HG03342 (cell line): ENCODE measurements at regions not wholly inside any gene's neighbourhood (a gene's known extent, or its start where the extent isn't known, plus 50 kb on each side); places are given as distances from the start of the nearest gene placed in this dataset.

Experiments
- ATAC-seq: cut with Tn5 transposase; IDR thresholded peaks from one replicate; pipeline ENCODE4 v1.9.1; 2021; ENCODE audit warnings: mild to moderate bottlenecking, moderate library complexity; ENCODE audit not compliant: unreplicated experiment

DNA sequence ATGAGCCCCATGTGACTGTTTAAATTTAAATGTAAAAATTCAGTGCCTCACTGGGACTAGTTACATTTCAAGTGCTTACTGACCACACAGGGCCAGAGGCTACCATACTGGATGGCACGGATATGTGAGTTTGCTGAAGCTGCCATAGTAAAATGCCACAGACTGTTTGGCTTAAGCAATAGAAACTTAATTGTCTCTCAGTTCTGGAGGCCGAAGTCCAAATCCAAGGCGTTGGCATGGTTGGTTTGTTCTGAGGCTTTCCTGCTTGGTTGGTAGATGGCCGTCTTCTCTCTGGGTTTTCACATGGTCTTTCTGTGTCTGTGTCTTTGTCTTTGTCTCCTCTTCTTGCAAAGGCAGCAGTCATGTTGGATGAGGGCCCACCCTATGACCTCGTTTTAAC is 878.9 kb upstream of the RBFOX1 start:
- ATAC-seq: no peak

DNA sequence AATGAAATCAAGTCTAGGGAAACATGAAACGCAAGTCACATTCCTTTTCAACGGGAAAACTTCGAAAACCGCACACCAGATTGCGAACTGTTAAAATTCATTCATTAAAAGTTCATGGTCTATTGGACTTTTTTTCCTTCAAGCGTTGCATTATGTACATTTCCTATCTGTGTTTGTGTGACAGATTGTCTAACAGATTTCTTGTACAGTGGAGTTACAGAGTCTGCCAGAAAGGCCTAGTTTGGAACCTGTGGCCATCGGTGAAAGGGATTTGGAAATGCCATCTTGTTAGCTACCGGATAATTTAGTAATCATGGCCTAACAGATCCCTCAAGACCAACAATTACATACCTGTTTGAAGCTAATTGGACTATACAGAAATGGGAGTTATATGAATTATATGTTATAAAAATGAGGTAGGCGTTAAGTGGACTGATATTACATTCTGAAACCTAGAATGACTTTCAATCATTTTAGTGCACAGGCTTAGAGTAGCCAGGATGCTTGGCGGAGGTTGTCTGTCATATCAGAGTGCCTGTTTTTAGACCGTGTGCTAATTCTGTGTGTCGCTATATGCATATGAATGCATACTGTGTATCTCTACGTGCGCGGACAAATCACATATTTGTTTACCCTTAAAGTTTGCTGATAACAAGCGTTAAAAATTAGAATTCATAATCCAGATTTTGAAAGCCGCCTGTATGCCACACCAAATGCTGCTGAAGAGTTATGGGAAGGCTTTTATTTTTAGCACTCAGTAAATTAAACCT is 885.4 kb upstream of the RBFOX1 start:
- ATAC-seq: no peak

GRCh38 chr16:6446370-6446769 is 886.3 kb upstream of the RBFOX1 start:
- no peak for ATAC-seq

GRCh38 chr16:6439129-6439528 is 893.5 kb upstream of the RBFOX1 start:
- no peak for ATAC-seq

GRCh38 chr16:6428861-6429260 is 903.8 kb upstream of the RBFOX1 start:
- ATAC-seq: no peak

- no peak for ATAC-seq
Measured at GRCh38 chr16:6427621-6428020, 905.0 kb upstream of the RBFOX1 start.

- no peak for ATAC-seq
Measured at GRCh38 chr16:6407596-6407995, 925.0 kb upstream of the RBFOX1 start.

DNA sequence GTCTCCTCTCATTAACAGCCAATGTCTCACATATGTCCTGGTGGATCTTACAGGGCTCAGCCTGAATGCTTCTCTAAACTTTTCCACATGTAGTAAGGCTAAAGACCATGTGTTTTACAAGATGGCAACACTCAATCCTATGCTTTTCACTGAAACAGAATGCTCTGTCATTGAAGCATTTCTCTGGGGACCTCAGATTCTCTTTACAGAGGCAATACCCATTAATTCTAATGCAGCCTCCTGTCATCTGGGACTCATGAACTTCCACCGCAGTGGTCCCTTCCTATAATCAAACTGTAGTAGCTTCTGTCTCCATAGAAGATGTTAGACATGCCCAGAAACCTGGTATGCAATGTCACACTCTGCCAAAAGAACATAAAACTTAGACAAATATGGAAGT is 926.6 kb upstream of the RBFOX1 start:
- ATAC-seq: no peak

- no peak for ATAC-seq
Measured at GRCh38 chr16:6382924-6383459, 949.7 kb upstream of the RBFOX1 start.

DNA sequence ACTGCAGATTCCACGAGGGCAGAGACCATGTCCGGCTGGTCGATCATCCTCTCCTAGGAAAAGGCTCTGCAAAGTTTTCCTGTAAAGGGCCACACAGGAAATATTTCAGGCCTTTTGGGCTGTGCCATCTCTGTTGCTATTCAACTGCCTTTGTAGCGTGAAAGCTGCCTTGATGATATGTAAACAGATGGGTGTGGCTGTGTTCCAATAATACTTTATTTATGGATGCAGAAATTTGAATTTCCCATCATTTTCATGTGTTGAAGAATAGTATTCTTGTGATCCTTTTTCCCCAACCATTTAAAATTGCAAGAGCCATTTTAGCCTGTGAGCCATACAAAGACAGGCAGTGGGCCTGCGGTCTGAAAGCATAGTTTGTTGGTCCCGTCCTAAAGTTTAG is 950.7 kb upstream of the RBFOX1 start:
- ATAC-seq: no peak

- ATAC-seq: no peak
Measured at GRCh38 chr16:6377956-6378355, 954.7 kb upstream of the RBFOX1 start.

DNA sequence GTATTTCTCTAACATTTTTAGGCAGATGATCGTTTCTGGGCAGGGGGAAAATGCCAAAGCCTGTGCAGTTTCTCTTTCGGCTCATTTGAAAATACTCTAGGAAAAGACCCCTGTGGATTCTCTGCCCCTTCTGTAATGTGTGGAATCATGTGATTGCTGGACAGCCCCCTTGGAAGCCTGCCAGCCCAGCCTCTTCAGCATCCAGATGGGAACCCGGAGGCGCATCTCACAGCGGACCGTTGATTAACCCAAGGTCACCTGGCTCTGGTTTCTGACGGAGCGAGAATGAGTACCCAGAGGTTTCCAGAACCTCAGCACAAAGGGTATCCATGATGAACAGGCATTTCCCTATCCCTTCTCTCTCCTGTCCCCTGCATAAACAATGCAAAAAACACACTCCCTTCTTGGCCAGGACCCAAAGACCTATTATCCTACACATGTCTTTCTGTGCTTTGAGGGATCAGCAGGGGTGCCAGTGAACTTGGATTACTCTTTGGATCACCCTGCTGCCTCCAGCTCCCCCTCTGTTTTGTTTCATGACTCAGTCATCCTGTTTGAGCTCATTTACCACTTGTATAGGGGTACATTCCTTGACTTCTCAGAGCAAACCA is 957.1 kb upstream of the RBFOX1 start:
- no peak for ATAC-seq

GRCh38 chr16:6374821-6375220 is 957.8 kb upstream of the RBFOX1 start:
- no peak for ATAC-seq

GRCh38 chr16:6364846-6365245 is 967.8 kb upstream of the RBFOX1 start:
- ATAC-seq: no peak

DNA sequence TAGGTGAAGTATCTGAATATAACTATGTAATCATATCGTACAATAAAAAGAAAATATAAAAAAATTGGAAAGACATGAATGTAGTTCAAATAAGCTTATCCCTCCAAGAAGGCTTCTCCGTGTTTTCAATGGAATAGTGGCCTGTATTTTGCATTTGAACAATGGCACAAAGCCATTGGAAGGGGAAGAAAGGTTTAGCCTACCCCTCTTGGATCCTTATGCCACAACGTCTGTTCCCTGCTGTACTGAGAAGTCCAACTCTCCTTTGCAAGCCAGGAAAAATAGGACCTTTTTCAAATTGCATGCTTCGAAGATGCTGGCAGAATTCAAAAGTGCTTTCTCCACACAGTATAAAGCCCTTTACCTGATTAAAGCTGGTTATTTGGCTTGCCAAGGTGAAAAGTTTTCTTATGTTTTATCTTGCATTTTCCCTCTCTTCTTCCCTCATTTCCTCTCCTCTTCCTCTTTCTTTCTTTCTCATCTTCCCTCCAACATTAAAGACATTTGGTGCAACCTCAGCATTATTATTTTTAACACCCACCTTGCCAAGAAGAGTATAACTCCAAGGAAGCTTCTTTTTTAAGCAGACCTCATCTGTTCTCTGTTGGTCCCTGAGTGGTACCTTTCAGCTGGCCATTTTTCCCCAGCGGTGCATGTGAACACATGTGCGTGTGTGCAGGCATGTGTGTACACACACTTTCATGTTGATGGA is 968.6 kb upstream of the RBFOX1 start:
- ATAC-seq: no peak

- ATAC-seq: no peak
Measured at GRCh38 chr16:6363396-6363795, 969.2 kb upstream of the RBFOX1 start.

DNA sequence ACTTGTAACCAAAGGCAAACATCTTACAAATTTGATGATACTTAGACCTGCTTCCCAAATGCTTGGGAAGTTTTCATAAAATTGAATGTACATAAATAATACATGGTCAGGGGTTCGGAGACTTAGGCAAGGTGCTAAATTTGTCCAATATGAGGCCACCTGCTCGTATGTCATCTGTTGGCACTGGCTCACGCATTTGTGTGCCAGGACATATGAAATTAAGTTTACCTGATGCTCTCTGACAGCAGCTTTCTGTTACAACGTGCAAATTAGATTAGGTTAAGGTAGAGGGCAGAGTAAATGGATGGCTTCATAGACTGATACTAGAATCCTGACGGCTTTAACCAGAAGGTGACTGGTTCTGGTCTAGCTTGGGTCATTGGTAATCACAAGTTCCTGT is 970.3 kb upstream of the RBFOX1 start:
- no peak for ATAC-seq

DNA sequence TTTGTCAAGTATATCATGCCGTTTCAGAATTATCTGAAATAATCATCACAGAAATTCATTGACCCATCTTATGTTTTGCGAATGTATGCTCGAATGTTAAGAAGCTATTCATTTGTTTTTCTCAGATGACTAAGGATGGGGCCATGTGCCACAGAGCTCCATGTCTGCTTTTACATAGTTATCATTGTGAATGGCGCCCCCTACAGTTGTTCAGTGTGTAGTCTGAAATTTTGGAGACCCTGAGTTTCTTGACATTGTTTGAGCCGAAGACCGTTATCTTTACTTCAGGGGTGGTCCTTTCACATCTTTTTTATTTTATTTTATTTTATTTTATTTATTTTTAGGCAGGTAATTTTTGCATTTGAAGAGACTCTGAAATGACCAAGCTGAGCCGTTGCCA is 972.0 kb upstream of the RBFOX1 start:
- ATAC-seq: no peak

- ATAC-seq: no peak
Measured at GRCh38 chr16:6356911-6357310, 975.7 kb upstream of the RBFOX1 start.

DNA sequence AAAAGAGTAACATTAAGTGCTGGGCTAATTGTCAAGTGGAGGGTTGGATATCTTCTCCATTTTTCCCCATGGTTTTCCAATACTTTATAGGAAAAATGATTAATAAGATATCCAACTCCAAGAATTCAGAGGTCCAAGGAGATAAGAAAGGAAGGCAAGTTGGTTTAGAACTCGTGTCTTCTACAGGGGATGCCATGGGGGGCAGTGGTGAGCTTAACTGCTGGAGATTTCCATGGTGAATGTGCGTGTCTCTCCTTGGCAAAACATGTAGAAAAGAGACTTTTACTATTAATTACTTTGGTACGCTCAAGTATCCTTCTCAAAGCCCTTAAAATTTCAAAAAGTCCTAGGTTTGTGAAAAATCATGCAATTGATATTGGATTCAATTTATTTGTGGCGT is 982.9 kb upstream of the RBFOX1 start:
- no peak for ATAC-seq

DNA sequence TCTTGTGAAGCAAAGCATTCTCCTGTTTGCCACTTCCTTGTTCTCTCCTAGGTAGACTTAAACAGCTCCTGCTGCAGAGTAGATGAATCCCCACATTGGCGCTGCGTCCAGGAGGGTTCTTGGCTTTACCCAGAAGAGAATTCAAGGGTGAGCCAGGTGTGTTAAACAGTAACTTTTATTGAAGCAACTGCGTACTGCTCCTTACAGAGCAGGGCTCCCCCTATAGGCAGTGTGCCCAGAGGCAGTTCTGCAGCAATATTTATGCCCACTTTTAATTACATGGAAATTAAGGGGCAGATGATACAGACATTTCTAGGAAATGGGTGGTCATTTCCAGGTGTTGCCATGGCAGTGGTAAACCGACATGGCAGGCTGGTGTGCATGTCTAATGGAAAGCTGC is 987.6 kb upstream of the RBFOX1 start:
- ATAC-seq: no peak

- ATAC-seq: no peak
Measured at GRCh38 chr16:6343157-6343556, 989.5 kb upstream of the RBFOX1 start.
